PC-9 (cell line): ENCODE measurements at regions not wholly inside any gene's neighbourhood (a gene's known extent, or its start where the extent isn't known, plus 50 kb on each side); places are given as distances from the start of the nearest gene placed in this dataset.

Experiments
- BruUV-seq: library from RNA; stranded (reverse); fragments of 400-500 nt; replicated peaks from 2 replicates; lab custom pipeline; 2021; lab: Mats Ljungman, UMichigan
- CTCF ChIA-PET: fragments of 300-600 bp; sonication (Branson Sonifier 250); formaldehyde crosslinking; loops from one replicate; lab custom pipeline; 2022; ENCODE audit warnings: antibody characterized with exemption; lab: Charles Lee
- POLR2A ChIA-PET: fragments of 300-600 bp; sonication (Branson Sonifier 250); formaldehyde crosslinking; loops from one replicate; lab custom pipeline; 2022; ENCODE audit warnings: antibody characterized with exemption; ENCODE audit not compliant: unreplicated experiment; lab: Charles Lee
- DNase-seq, 2 experiments: peaks; one replicate each; pipeline versions ENCODE4 v3.0.0 to v3.0.0-alpha.2; 2015 to 2022; ENCODE audit warnings: mixed read lengths in 1 of 2
- H2AFZ ChIP-seq: fragments of 200-600 bp; sonication (generic); 2 replicates; pipeline ENCODE4 v1.8.1; 2017; ENCODE audit warnings: antibody characterized with exemption
- H3F3A ChIP-seq: fragments of 200-600 bp; sonication (generic); 2 replicates; pipeline ENCODE4 v1.8.1; 2017; ENCODE audit warnings: antibody characterized with exemption, mild to moderate bottlenecking, low read depth; ENCODE audit not compliant: insufficient read depth
- H3K27ac ChIP-seq: fragments of 200-600 bp; sonication (generic); 2 replicates; pipeline ENCODE4 v1.6.1; 2016; ENCODE audit warnings: mixed run types
- H3K27me3 ChIP-seq: fragments of 200-600 bp; sonication (generic); 2 replicates; pipeline ENCODE4 v1.6.1; 2016; ENCODE audit warnings: low read depth, mixed run types; ENCODE audit not compliant: insufficient read depth
- H3K36me3 ChIP-seq: fragments of 200-600 bp; sonication (generic); 2 replicates; pipeline ENCODE4 v1.6.1; 2016; ENCODE audit warnings: low read depth, mixed run types
- H3K4me1 ChIP-seq: fragments of 200-600 bp; sonication (generic); replicated peaks from 2 replicates; pipeline ENCODE4 v1.6.1; 2016; ENCODE audit warnings: mixed run types; ENCODE audit not compliant: insufficient read depth
- H3K4me2 ChIP-seq: fragments of 200-600 bp; sonication (generic); 2 replicates; pipeline ENCODE4 v1.6.1; 2017; ENCODE audit warnings: mixed run types
- H3K4me3 ChIP-seq: fragments of 200-600 bp; sonication (generic); 2 replicates; pipeline ENCODE4 v1.6.1; 2016; ENCODE audit warnings: mixed run types
- H3K79me2 ChIP-seq: fragments of 200-600 bp; sonication (generic); 2 replicates; pipeline ENCODE4 v1.6.1; 2017; ENCODE audit warnings: low read depth, mixed run types
- H3K9me2 ChIP-seq: fragments of 200-600 bp; sonication (generic); 2 replicates; pipeline ENCODE4 v1.8.1; 2017; ENCODE audit warnings: mild to moderate bottlenecking; ENCODE audit not compliant: insufficient read depth
- H3K9me3 ChIP-seq: fragments of 200-600 bp; sonication (generic); 2 replicates; pipeline ENCODE4 v1.8.1; 2016; ENCODE audit warnings: low read depth; ENCODE audit not compliant: insufficient read depth
- H4K20me1 ChIP-seq: fragments of 200-600 bp; sonication (generic); 2 replicates; pipeline ENCODE4 v1.8.1; 2017; ENCODE audit not compliant: insufficient read depth
- CTCF ChIP-seq: fragments of 200-600 bp; sonication (generic); conservative IDR thresholded peaks from 2 replicates; pipeline ENCODE4 v1.6.1; 2017; ENCODE audit warnings: mixed run types, antibody characterized with exemption, mild to moderate bottlenecking, moderate library complexity
- EZH2 ChIP-seq: fragments of 200-600 bp; sonication (generic); IDR thresholded peaks from 2 replicates; pipeline ENCODE4 v1.8.0; 2017; ENCODE audit warnings: antibody characterized with exemption, low read depth
- intact Hi-C: fragments of 100-400 bp; cut with micrococcal nuclease; formaldehyde crosslinking; loops from one replicate; pipeline ENCODE4 v1.10.0; 2022; ENCODE audit not compliant: unreplicated experiment

- BruUV-seq: no TSS peak
- Histone ChIP-seq H3K9me2 (no peaks in the 10 kb centered on the region), H3K4me3 (no peak overlapping the region), H3K27me3 (no peaks in the 10 kb centered on the region), H3K36me3 (no peaks in the 10 kb centered on the region), H3F3A (no peaks in the 10 kb centered on the region; the same call in 1 of the 2 replicates), H3K4me2 (no peak overlapping the region), H3K4me1 (no peaks in the 10 kb centered on the region), H3K79me2 (no peaks in the 10 kb centered on the region), H3K9me3 (0 out of 2 replicates have a peak, but pooled peaks cover 5% of the 10 kb centered on the region), H4K20me1 (no peaks in the 10 kb centered on the region), H2AFZ (no peak overlapping the region), H3K27ac (no peak overlapping the region)
- TF ChIP-seq EZH2 (no peak), CTCF (no peak)
- ChIA-PET POLR2A (no interaction called here), CTCF (no interaction called here)
- intact Hi-C loops: no loop called here
- DNase-seq: no peak
These were observed 252.2 kb upstream of the GRIP1 start for GRCh38 chr12:66931091-66931490.

GRCh38 chr12:66932126-66932525 is 253.2 kb upstream of the GRIP1 start:
- H3K79me2 ChIP-seq: no peaks in the 10 kb centered on the region
- TF ChIP-seq EZH2: no peak
- TF ChIP-seq CTCF: no peak

GRCh38 chr12:66934302-66935062 is 255.6 kb upstream of the GRIP1 start:
- no peaks in the 10 kb centered on the region for H3K27me3 ChIP-seq
- no peak overlapping the region for H3K4me3 ChIP-seq
- intact Hi-C loops: no loop called here
- no peak for TF ChIP-seq CTCF
- no peak for TF ChIP-seq EZH2
- H3K9me2 ChIP-seq: no peaks in the 10 kb centered on the region
- H3K9me3 ChIP-seq: 0 out of 2 replicates have a peak, but pooled peaks cover 5% of the 10 kb centered on the region
- H4K20me1 ChIP-seq: no peaks in the 10 kb centered on the region
- ChIA-PET POLR2A (no interaction called here), CTCF (no interaction called here)
- H3K36me3 ChIP-seq: no peaks in the 10 kb centered on the region
- no peaks in the 10 kb centered on the region for H3K4me1 ChIP-seq
- no peak overlapping the region for H3K27ac ChIP-seq
- no TSS peak for BruUV-seq
- no peak for DNase-seq
- H2AFZ ChIP-seq: no peak overlapping the region
- H3K79me2 ChIP-seq: no peaks in the 10 kb centered on the region
- no peak overlapping the region for H3K4me2 ChIP-seq
- no peaks in the 10 kb centered on the region; the same call in 1 of the 2 replicates for H3F3A ChIP-seq

More at GRCh38 chr12:66932126-66932525, 253.2 kb upstream of the GRIP1 start:
- no peak for DNase-seq
- no peak overlapping the region for H2AFZ ChIP-seq
- POLR2A ChIA-PET: interaction anchor here (0.6 kb wide), 1 partner anchor 12 kb away, joined by 3 read pairs; no protein-coding TSS in a partner anchor
- intact Hi-C loops: no loop called here
- no peak overlapping the region for H3K4me3 ChIP-seq
- H3F3A ChIP-seq: no peaks in the 10 kb centered on the region; the same call in 1 of the 2 replicates
- no TSS peak for BruUV-seq
- no peak overlapping the region for H3K27ac ChIP-seq
- H3K36me3 ChIP-seq: no peaks in the 10 kb centered on the region
- H3K9me3 ChIP-seq: 0 out of 2 replicates have a peak, but pooled peaks cover 5% of the 10 kb centered on the region
- no peaks in the 10 kb centered on the region for H3K4me1 ChIP-seq
- no peaks in the 10 kb centered on the region for H4K20me1 ChIP-seq
- CTCF ChIA-PET: interaction anchor here (0.6 kb wide), 1 partner anchor 26 kb away, joined by 4 read pairs; no protein-coding TSS in a partner anchor
- H3K4me2 ChIP-seq: no peak overlapping the region
- no peaks in the 10 kb centered on the region for H3K9me2 ChIP-seq
- no peaks in the 10 kb centered on the region for H3K27me3 ChIP-seq
